Heart left ventricle (tissue), 13 donors: ENCODE measurements at regions not wholly inside any gene's neighbourhood (a gene's known extent, or its start where the extent isn't known, plus 50 kb on each side); places are given as distances from the start of the nearest gene placed in this dataset.

ENCODE experiments used
- CTCF ChIP-seq, 12 donors: fragments of 200-600 bp; sonication (generic) in 4 of 12; IDR thresholded peaks; one replicate each; pipeline versions ENCODE4 v1.5.0 to v1.8.0; 2018 to 2022; ENCODE audit warnings: antibody characterized with exemption in 12 of 12, mild to moderate bottlenecking in 5 of 12
- POLR2A ChIP-seq, 2 donors: fragments of 450-650 bp; IDR thresholded peaks; one replicate each; pipeline ENCODE4 v1.6.1; 2017; ENCODE audit warnings: antibody characterized with exemption in 2 of 2, mild to moderate bottlenecking in 2 of 2, moderate library complexity in 2 of 2
- donor health status: ischemic (EF 13 %, LVEDD 7.1; RV severe dilation, severe dysfunction).
- donor health status: DM: no; HTN: yes; CAD: no.
- donor health status: DM: no; HTN: no; CAD: no.
- donor health status: ischemic (EF 25% LVEDD 6.9; RV normal size, moderate dysfunction).
- donor health status: ischemic (EF 25% LVEDD 5.7; RV mildly dilated, moderate dysfunction).
- donor health status: ischemic (EF 35%, LVEDD 5.7; RV mildly dilated, moderate dysfunction).
- donor health status: nonischemic (EF 11% LVEDD 7.7; RV severe dilation, severe dysfunction).
- donor health status: DM: yes; HTN: yes; CAD: no.
- donor health status: PGD.
- donor health status: ischemic (EF 29% LVEDD 5.4; RV normal size, mild dysfunction).
- donor health status: nonischemic (EF 23%, LVEDD 6.1; RV moderate dilation, normal function).

- TF ChIP-seq CTCF (IDR thresholded peaks at IDR 0.05), result no peak
- no peak for TF ChIP-seq POLR2A (IDR thresholded peaks at IDR 0.05)
Measured at GRCh38 chr2:147615726-147616125, 229.1 kb upstream of the ACVR2A start.
